Calu3 (cell line): ENCODE measurements at regions not wholly inside any gene's neighbourhood (a gene's known extent, or its start where the extent isn't known, plus 50 kb on each side); places are given as distances from the start of the nearest gene placed in this dataset.

Experiments used
- BruUV-seq: library from RNA; stranded (reverse); fragments of 400-500 nt; replicated peaks from 2 replicates; lab custom pipeline; 2021; lab: Mats Ljungman, UMichigan
- CTCF ChIA-PET: fragments of 300-600 bp; sonication (Branson Sonifier 250); formaldehyde crosslinking; loops from one replicate; lab custom pipeline; 2022; ENCODE audit warnings: antibody characterized with exemption; lab: Charles Lee
- DNase-seq: peaks from one replicate; pipeline ENCODE4 v3.0.0; 2022
- H3K27ac Mint-ChIP-seq: one replicate; pipeline ENCODE4 v1.8.0; 2022; ENCODE audit warnings: mixed read lengths; ENCODE audit not compliant: unreplicated experiment
- H3K27me3 Mint-ChIP-seq: one replicate; pipeline ENCODE4 v1.8.0; 2022; ENCODE audit warnings: mixed read lengths; ENCODE audit not compliant: unreplicated experiment
- H3K36me3 Mint-ChIP-seq: one replicate; pipeline ENCODE4 v1.8.0; 2022; ENCODE audit warnings: mild to moderate bottlenecking, moderate library complexity, mixed read lengths; ENCODE audit not compliant: insufficient read depth, unreplicated experiment
- H3K4me1 Mint-ChIP-seq: one replicate; pipeline ENCODE4 v1.8.0; 2022; ENCODE audit warnings: mild to moderate bottlenecking, low read depth, mixed read lengths; ENCODE audit not compliant: unreplicated experiment
- H3K4me3 Mint-ChIP-seq: one replicate; pipeline ENCODE4 v1.8.0; 2022; ENCODE audit warnings: mild to moderate bottlenecking, low read depth, moderate library complexity, mixed read lengths; ENCODE audit not compliant: unreplicated experiment
- H3K9me3 Mint-ChIP-seq: one replicate; pipeline ENCODE4 v1.8.0; 2022; ENCODE audit warnings: low read depth, mixed read lengths; ENCODE audit not compliant: unreplicated experiment
- intact Hi-C: fragments of 100-400 bp; cut with micrococcal nuclease; formaldehyde crosslinking; loops from one replicate; pipeline ENCODE4 v1.10.0; 2022; ENCODE audit not compliant: unreplicated experiment
- TF ChIP-seq, protein P1 (sequence below): fragments of 200-600 bp; IDR thresholded peaks from one replicate; pipeline ENCODE4 v1.8.0; 2022; ENCODE audit warnings: antibody characterized with exemption; ENCODE audit not compliant: unreplicated experiment

DNA sequence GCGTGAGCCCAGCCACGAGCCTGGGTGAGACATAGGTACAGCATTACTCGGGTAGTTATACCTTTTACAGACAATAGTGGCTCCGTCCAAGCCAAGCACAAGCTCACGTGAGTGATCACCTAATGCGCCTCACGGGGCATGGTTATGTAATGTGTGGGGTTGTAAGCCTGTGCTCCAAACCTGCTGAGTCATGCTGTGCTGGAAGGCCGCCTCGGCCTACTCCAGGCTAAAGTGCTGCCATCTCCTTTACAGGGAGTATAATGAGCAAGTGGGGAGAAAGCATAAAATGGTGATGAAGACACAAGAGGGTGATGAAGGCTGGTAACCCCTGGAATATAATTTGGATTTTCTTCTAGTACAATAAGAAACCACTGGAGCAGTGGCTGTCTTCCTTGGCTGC lies 175.8 kb upstream of the STT3B start:
- TF ChIP-seq, protein P1, sequence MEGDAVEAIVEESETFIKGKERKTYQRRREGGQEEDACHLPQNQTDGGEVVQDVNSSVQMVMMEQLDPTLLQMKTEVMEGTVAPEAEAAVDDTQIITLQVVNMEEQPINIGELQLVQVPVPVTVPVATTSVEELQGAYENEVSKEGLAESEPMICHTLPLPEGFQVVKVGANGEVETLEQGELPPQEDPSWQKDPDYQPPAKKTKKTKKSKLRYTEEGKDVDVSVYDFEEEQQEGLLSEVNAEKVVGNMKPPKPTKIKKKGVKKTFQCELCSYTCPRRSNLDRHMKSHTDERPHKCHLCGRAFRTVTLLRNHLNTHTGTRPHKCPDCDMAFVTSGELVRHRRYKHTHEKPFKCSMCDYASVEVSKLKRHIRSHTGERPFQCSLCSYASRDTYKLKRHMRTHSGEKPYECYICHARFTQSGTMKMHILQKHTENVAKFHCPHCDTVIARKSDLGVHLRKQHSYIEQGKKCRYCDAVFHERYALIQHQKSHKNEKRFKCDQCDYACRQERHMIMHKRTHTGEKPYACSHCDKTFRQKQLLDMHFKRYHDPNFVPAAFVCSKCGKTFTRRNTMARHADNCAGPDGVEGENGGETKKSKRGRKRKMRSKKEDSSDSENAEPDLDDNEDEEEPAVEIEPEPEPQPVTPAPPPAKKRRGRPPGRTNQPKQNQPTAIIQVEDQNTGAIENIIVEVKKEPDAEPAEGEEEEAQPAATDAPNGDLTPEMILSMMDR = no peak
- Mint-ChIP-seq H3K9me3 (peaks cover 4% of the 10 kb centered on the region), H3K27ac (no peak overlapping the region), H3K4me3 (no peak overlapping the region), H3K27me3 (no peaks in the 10 kb centered on the region), H3K4me1 (no peaks in the 10 kb centered on the region), H3K36me3 (no peaks in the 10 kb centered on the region)
- DNase-seq = no peak
- intact Hi-C loops = no loop called here
- CTCF ChIA-PET = no interaction called here
- no TSS peak for BruUV-seq

DNA sequence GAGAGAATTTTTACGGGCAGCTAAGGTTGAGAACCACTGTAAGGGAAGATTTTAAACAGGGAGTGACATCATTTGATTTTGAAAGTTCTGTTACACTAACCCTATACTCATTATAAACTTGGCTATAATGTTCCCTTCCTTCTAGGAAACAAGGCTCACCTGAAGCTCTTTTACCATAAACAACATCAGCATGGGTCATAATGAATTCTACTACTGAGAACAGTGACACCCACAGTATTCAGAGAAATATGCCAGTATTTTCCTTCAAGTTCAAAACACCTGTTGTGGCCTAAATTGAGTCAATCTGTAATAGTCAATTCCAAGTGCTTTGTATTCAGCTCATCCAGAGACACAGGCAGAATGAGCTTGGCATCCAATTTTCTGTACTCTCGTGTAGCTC lies 175.3 kb upstream of the STT3B start:
- H3K27me3 Mint-ChIP-seq = no peaks in the 10 kb centered on the region
- TF ChIP-seq, protein P1 = no peak
- H3K36me3 Mint-ChIP-seq = no peaks in the 10 kb centered on the region
- no TSS peak for BruUV-seq
- no peaks in the 10 kb centered on the region for H3K4me1 Mint-ChIP-seq
- H3K27ac Mint-ChIP-seq = no peak overlapping the region
- H3K9me3 Mint-ChIP-seq = peaks cover under 1% of the 10 kb centered on the region
- no peak for DNase-seq
- CTCF ChIA-PET = no interaction called here
- H3K4me3 Mint-ChIP-seq = no peak overlapping the region
- intact Hi-C loops = no loop called here

DNA sequence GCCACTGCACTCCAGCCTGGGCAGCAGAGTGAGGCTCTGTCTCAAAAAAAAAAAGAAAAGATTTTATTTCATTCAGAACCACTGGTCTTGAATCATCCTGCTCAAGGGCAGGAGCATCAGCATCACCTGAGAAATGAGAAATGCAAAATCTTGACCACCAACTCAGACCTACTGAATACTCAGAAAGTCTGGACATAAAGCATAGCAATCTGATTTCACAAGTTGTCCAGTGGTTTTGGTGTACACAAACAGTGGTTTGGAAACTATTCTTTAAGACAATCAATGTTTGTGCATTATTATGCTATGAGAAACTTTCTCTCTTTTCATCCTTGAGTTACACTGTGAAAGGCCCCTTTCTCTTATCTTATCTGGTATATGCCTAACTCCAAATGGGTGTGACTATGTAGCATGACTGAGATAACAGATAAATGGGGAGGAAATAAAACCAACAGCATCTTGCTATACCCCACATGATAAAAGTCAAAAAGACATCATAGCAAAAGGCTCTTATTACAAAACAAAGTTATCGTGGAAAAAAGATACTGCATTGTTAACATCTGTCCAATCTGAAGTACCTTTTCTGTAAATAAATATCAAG lies 174.2 kb upstream of the STT3B start:
- Mint-ChIP-seq H3K4me1 (no peaks in the 10 kb centered on the region), H3K9me3 (no peaks in the 10 kb centered on the region), H3K27ac (no peak overlapping the region), H3K27me3 (no peaks in the 10 kb centered on the region), H3K4me3 (no peak overlapping the region), H3K36me3 (no peaks in the 10 kb centered on the region)
- TF ChIP-seq, protein P1 = no peak
- DNase-seq = no peak
- intact Hi-C loops = no loop called here
- CTCF ChIA-PET = no interaction called here
- BruUV-seq = no TSS peak

DNA sequence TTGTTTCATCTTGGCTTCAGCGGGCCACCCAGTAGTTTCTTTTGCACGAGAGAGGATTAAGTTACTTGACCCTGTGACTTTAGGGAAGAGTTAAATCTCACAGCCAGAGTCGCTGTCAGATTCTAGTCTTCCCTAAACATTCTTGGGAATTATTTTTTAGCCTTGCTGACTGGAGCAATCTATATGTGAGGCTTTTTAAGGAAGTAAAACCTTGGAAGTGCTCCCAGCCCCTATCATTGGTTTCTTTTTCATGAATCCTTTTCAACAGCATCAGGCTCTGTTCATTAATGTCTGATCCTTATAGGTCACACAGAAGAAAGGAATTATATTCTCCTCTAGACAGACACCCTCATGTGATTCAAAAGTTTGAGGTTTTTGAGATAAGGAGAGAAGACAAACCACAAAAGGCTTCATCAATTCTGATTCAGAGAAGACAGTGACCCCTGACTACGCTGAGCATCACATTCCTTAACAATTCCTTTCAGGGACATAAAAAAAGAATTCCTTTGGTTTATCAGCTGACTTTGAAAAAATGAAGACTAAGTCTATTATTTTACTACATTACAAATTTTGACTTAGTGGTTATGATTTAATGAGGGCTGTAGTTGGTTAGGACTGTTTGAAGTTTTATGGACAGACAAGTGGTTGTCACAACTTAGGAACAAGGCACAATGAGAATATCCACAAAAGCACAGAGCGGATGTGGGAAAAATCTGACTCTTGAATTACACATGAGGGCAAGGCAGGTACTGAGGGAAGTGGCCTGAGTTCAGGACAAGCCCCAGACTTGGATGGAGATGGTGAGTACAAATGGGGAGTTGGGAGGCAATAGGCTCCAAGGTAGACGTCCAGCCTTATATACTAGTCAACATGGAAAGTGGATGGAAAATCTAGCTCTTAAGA lies 171.1 kb upstream of the STT3B start:
- Mint-ChIP-seq H3K36me3 (no peaks in the 10 kb centered on the region), H3K4me3 (no peak overlapping the region), H3K27me3 (no peaks in the 10 kb centered on the region), H3K4me1 (no peaks in the 10 kb centered on the region), H3K9me3 (no peaks in the 10 kb centered on the region), H3K27ac (no peak overlapping the region)
- TF ChIP-seq, protein P1 = no peak
- BruUV-seq = no TSS peak
- CTCF ChIA-PET = no interaction called here
- no peak for DNase-seq
- intact Hi-C loops = no loop called here
